Smooth muscle cell (in vitro differentiated cells): ENCODE measurements at regions not wholly inside any gene's neighbourhood (a gene's known extent, or its start where the extent isn't known, plus 50 kb on each side); places are given as distances from the start of the nearest gene placed in this dataset.
"Not testable (repeated sequence)": the region's sequence is repeated elsewhere in the genome, so short reads cannot be mapped to it uniquely, and the experiment has no call there.

ENCODE experiments used
- DNase-seq: peaks from one replicate; lab custom pipeline; 2025; ENCODE audit not compliant: unreplicated experiment; lab: John Stamatoyannopoulos, UW
- H2AFZ ChIP-seq: fragments of 200-600 bp; sonication (generic); 2 replicates; pipeline ENCODE4 v1.6.0; 2016; ENCODE audit warnings: antibody characterized with exemption, low read depth, mild to moderate bottlenecking
- H3F3A ChIP-seq: fragments of 200-600 bp; sonication (generic); 2 replicates; pipeline ENCODE4 v1.6.0; 2017; ENCODE audit warnings: antibody characterized with exemption, low read depth
- H3K27ac ChIP-seq: fragments of 200-600 bp; sonication (generic); 2 replicates; pipeline ENCODE4 v1.5.1; 2016; ENCODE audit warnings: low read depth, mild to moderate bottlenecking
- H3K27me3 ChIP-seq: fragments of 200-600 bp; sonication (generic); 2 replicates; pipeline ENCODE4 v1.6.1; 2016; ENCODE audit warnings: low read depth, mild to moderate bottlenecking
- H3K36me3 ChIP-seq: fragments of 200-600 bp; sonication (generic); 2 replicates; pipeline ENCODE4 v1.5.1; 2016; ENCODE audit warnings: low read depth
- H3K4me1 ChIP-seq: fragments of 200-600 bp; sonication (generic); 2 replicates; pipeline ENCODE4 v1.5.1; 2016; ENCODE audit warnings: low read depth
- H3K4me2 ChIP-seq: fragments of 200-600 bp; sonication (generic); 2 replicates; pipeline ENCODE4 v1.6.0; 2016; ENCODE audit warnings: mild to moderate bottlenecking
- H3K4me3 ChIP-seq: fragments of 200-600 bp; sonication (generic); 2 replicates; pipeline ENCODE4 v1.5.1; 2016; ENCODE audit warnings: mild to moderate bottlenecking
- H3K79me2 ChIP-seq: fragments of 200-600 bp; sonication (generic); 2 replicates; pipeline ENCODE4 v1.6.0; 2016; ENCODE audit warnings: low read depth, mild to moderate bottlenecking
- H3K9ac ChIP-seq: fragments of 200-600 bp; sonication (generic); 2 replicates; pipeline ENCODE4 v1.6.0; 2016; ENCODE audit warnings: low read depth
- H3K9me3 ChIP-seq: fragments of 200-600 bp; sonication (generic); replicated peaks from 2 replicates; pipeline ENCODE4 v1.5.1; 2016; ENCODE audit warnings: low read depth
- H4K20me1 ChIP-seq: fragments of 200-600 bp; sonication (generic); 2 replicates; pipeline ENCODE4 v1.6.0; 2016; ENCODE audit warnings: low read depth
- WGBS: methylation state at CpG from one replicate; pipeline ENCODE4 v1.1.7; 2016; ENCODE audit warnings: low lambda C conversion rate; 5-methylcytosine and 5-hydroxymethylcytosine counted together
- TF ChIP-seq, protein P1 (sequence below): fragments of 200-600 bp; sonication (generic); IDR thresholded peaks from 2 replicates; pipeline ENCODE4 v1.5.1; 2017; ENCODE audit warnings: borderline replicate concordance, mild to moderate bottlenecking, antibody characterized with exemption; ENCODE audit not compliant: insufficient read depth, poor library complexity, severe bottlenecking

DNA sequence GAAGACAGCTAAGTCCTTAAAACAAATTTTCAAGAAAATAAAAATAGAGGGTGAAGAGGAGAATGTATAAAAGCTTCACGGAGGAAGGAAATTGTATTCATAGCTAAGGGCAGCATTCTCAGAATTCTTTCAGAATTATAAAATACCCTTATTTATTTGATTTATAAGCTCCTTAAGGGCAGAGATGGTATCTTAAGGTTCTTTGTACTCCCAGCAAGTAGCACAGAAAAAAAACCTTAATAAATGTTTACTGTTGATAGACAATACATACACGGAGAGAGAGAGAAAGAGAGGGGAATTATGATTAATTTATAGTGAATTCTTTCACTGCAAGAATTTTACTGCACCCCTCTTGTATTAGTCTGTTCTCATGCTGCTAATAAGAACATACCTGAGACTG, 375.6 kb upstream of the CCDC54 start:
- H3K9me3 ChIP-seq: no peaks in the 10 kb centered on the region
- no peak overlapping the region for H3K4me2 ChIP-seq
- no peaks in the 10 kb centered on the region for H3K4me1 ChIP-seq
- no peaks in the 10 kb centered on the region for H3K27me3 ChIP-seq
- 72% methylated on average over 2 of the region's 2 CpGs for WGBS
- H3K79me2 ChIP-seq: no peaks in the 10 kb centered on the region
- TF ChIP-seq, protein P1, sequence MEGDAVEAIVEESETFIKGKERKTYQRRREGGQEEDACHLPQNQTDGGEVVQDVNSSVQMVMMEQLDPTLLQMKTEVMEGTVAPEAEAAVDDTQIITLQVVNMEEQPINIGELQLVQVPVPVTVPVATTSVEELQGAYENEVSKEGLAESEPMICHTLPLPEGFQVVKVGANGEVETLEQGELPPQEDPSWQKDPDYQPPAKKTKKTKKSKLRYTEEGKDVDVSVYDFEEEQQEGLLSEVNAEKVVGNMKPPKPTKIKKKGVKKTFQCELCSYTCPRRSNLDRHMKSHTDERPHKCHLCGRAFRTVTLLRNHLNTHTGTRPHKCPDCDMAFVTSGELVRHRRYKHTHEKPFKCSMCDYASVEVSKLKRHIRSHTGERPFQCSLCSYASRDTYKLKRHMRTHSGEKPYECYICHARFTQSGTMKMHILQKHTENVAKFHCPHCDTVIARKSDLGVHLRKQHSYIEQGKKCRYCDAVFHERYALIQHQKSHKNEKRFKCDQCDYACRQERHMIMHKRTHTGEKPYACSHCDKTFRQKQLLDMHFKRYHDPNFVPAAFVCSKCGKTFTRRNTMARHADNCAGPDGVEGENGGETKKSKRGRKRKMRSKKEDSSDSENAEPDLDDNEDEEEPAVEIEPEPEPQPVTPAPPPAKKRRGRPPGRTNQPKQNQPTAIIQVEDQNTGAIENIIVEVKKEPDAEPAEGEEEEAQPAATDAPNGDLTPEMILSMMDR: no peak
- H3F3A ChIP-seq: no peaks in the 10 kb centered on the region
- H3K27ac ChIP-seq: no peak overlapping the region
- H2AFZ ChIP-seq: no peak overlapping the region
- no peak overlapping the region for H3K9ac ChIP-seq
- H4K20me1 ChIP-seq: no peaks in the 10 kb centered on the region
- no peak overlapping the region for H3K4me3 ChIP-seq
- no peak for DNase-seq
- no peaks in the 10 kb centered on the region for H3K36me3 ChIP-seq

DNA sequence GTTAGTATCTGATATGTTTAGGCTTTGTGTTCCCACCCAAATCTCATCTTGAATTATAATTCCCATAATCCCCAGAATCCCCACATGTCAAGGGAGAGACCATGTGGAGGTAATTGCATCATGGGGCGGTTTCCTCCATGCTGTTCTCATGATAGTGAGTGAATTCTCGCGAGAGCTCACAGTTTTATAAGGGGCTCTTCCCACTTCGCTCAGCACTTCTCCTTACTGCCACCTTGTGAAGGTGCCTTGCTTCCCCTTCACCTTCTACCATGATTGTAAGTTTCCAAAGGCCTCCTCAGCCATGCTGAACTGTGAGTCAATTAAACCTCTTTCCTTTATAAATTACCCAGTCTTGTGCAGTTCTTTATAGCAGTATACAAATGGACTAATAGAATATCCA, 371.9 kb upstream of the CCDC54 start:
- 66% methylated on average over 4 of the region's 4 CpGs for WGBS
- H3K4me3 ChIP-seq, H3K27ac ChIP-seq, H3K9me3 ChIP-seq, H3K27me3 ChIP-seq, H2AFZ ChIP-seq, H3K4me1 ChIP-seq, H4K20me1 ChIP-seq, H3K9ac ChIP-seq, H3K36me3 ChIP-seq, H3F3A ChIP-seq, DNase-seq, H3K4me2 ChIP-seq, H3K79me2 ChIP-seq: not testable (repeated sequence)

DNA sequence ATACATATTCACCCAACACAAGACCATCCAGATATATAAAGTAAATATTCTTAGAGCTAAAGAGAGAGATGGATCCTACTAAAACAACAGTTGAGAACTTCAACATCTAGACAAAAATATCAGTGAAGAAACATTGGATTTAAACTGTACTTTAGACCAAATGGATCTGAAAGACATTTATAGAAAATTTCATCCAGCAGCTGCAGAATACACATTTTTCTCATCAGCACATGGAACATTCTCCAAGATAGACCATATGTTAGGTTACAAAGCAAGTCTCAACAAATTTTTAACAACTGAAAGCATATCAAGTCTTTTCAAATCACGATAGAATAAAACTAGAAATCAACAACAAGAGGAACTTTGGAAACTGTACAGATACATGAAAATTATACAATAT, 369.0 kb upstream of the CCDC54 start:
- Histone ChIP-seq H3K4me2 (no peak overlapping the region), H3K4me1 (no peaks in the 10 kb centered on the region), H3K79me2 (no peaks in the 10 kb centered on the region), H3K9ac (no peak overlapping the region), H3K9me3 (no peaks in the 10 kb centered on the region), H3K27me3 (no peaks in the 10 kb centered on the region), H3K36me3 (no peaks in the 10 kb centered on the region), H2AFZ (no peak overlapping the region), H3K4me3 (no peak overlapping the region), H4K20me1 (no peaks in the 10 kb centered on the region), H3F3A (no peaks in the 10 kb centered on the region), H3K27ac (no peak overlapping the region)
- no peak for DNase-seq
- TF ChIP-seq, protein P1: no peak
- WGBS: 86% methylated on average over 1 of the region's 1 CpG

DNA sequence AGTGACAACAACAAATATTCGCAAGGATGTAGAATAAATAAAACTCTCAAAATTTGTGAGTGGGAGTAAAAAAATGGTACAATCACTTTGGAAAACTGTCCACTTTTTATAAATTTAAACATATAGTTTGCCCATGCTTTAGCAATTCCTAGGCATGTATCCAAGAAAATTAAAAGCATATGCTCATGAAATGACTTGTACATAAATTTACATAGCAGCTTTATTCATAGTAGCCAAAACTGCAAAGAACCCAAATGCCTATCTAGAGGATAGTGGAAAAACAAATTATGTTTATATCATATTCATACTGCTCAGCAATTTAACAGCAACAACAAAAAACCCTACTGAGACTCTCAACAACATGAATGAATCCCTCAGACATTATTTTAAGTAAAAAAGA, 363.6 kb upstream of the CCDC54 start:
- H3K4me1 ChIP-seq: no peaks in the 10 kb centered on the region
- no peak overlapping the region for H3K9ac ChIP-seq
- H3F3A ChIP-seq: no peaks in the 10 kb centered on the region
- no peaks in the 10 kb centered on the region for H3K9me3 ChIP-seq
- TF ChIP-seq, protein P1: no peak
- H3K27me3 ChIP-seq: no peaks in the 10 kb centered on the region
- WGBS: 93% methylated on average over 1 of the region's 1 CpG
- H3K79me2 ChIP-seq: no peaks in the 10 kb centered on the region
- H2AFZ ChIP-seq: no peak overlapping the region
- H3K4me3 ChIP-seq: no peak overlapping the region
- DNase-seq: no peak
- no peak overlapping the region for H3K27ac ChIP-seq
- H4K20me1 ChIP-seq: no peaks in the 10 kb centered on the region
- no peak overlapping the region for H3K4me2 ChIP-seq
- no peaks in the 10 kb centered on the region for H3K36me3 ChIP-seq
